BLaER1 (cell line): ENCODE measurements at regions not wholly inside any gene's neighbourhood (a gene's known extent, or its start where the extent isn't known, plus 50 kb on each side); places are given as distances from the start of the nearest gene placed in this dataset.
"Not testable (repeated sequence)": the region's sequence is repeated elsewhere in the genome, so short reads cannot be mapped to it uniquely, and the experiment has no call there.

ENCODE experiments used
- H3K27ac ChIP-seq: shearing (Covaris generic); formaldehyde crosslinking; 2 replicates; pipeline ENCODE4 v1.8.1; 2022
- H3K27me3 ChIP-seq: shearing (Covaris generic); formaldehyde crosslinking; 2 replicates; pipeline ENCODE4 v1.8.1; 2022
- H3K36me3 ChIP-seq: shearing (Covaris generic); formaldehyde crosslinking; 2 replicates; pipeline ENCODE4 v1.8.1; 2022
- H3K4me1 ChIP-seq: shearing (Covaris generic); formaldehyde crosslinking; 2 replicates; pipeline ENCODE4 v1.8.1; 2022
- H3K4me2 ChIP-seq: shearing (Covaris generic); formaldehyde crosslinking; 2 replicates; pipeline ENCODE4 v1.8.1; 2022
- H3K4me3 ChIP-seq: shearing (Covaris generic); formaldehyde crosslinking; 2 replicates; pipeline ENCODE4 v1.8.1; 2022
- H3K9ac ChIP-seq: shearing (Covaris generic); formaldehyde crosslinking; 2 replicates; pipeline ENCODE4 v1.8.1; 2022
- H3K9me3 ChIP-seq: shearing (Covaris generic); formaldehyde crosslinking; 2 replicates; pipeline ENCODE4 v1.8.1; 2022
- H4K20me1 ChIP-seq: shearing (Covaris generic); formaldehyde crosslinking; 2 replicates; pipeline ENCODE4 v1.8.1; 2022
- Cebpa-rat ChIP-seq: shearing (Covaris generic); IDR thresholded peaks from 2 replicates; pipeline ENCODE4 v1.8.1; 2022

GRCh38 chr1:68889471-68889870 is 392.6 kb upstream of the DEPDC1 start:
- no peaks in the 10 kb centered on the region for H3K36me3 ChIP-seq
- no peaks in the 10 kb centered on the region for H3K9me3 ChIP-seq
- 0 out of 2 replicates have a peak, but pooled peaks cover 4% of the 10 kb centered on the region for H3K4me1 ChIP-seq
- no peaks in the 10 kb centered on the region for H4K20me1 ChIP-seq
- no peak overlapping the region for H3K27ac ChIP-seq
- no peak overlapping the region for H3K9ac ChIP-seq
- H3K27me3 ChIP-seq = no peaks in the 10 kb centered on the region
- H3K4me2 ChIP-seq = no peak overlapping the region
- TF ChIP-seq Cebpa-rat = no peak
- no peak overlapping the region for H3K4me3 ChIP-seq

DNA sequence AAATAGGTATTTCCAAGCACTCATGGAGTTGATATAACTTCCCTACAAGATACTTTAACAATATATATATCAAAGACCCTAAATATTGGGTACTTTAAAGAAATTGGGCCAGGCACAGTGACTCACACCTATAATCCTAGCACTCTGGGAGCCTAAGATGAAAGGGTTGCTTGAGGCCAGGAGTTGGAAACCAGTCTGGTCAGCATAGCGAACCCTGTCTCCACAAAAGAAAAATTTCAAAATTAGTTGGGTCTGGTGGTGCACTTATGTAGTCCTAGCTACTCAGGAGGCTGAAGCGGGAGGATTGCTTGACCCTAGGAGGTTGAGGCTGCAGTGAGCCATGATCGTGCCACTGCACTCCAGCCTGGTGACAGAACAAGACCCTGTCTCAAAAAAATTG is 393.9 kb upstream of the DEPDC1 start:
- no peak overlapping the region for H3K9ac ChIP-seq
- H3K4me2 ChIP-seq = no peak overlapping the region
- H3K4me3 ChIP-seq = no peak overlapping the region
- H3K36me3 ChIP-seq = no peaks in the 10 kb centered on the region
- H3K27me3 ChIP-seq = no peaks in the 10 kb centered on the region
- H4K20me1 ChIP-seq = no peaks in the 10 kb centered on the region
- no peaks in the 10 kb centered on the region for H3K9me3 ChIP-seq
- H3K27ac ChIP-seq = no peak overlapping the region
- TF ChIP-seq Cebpa-rat = no peak
- no peaks in the 10 kb centered on the region for H3K4me1 ChIP-seq

- H3K4me2 ChIP-seq = no peak overlapping the region
- H3K4me1 ChIP-seq = 0 out of 2 replicates have a peak, but pooled peaks cover 9% of the 10 kb centered on the region
- no peaks in the 10 kb centered on the region for H3K36me3 ChIP-seq
- H3K9ac ChIP-seq = no peak overlapping the region
- H3K27me3 ChIP-seq = no peaks in the 10 kb centered on the region
- no peak overlapping the region for H3K4me3 ChIP-seq
- no peak overlapping the region for H3K27ac ChIP-seq
- H4K20me1 ChIP-seq = no peaks in the 10 kb centered on the region
- peaks cover 2% of the 10 kb centered on the region for H3K9me3 ChIP-seq
- TF ChIP-seq Cebpa-rat = no peak
Observed at GRCh38 chr1:68904477-68904876, 407.6 kb upstream of the DEPDC1 start.

- H3K27me3 ChIP-seq = no peaks in the 10 kb centered on the region
- H3K27ac ChIP-seq = no peak overlapping the region
- no peak for TF ChIP-seq Cebpa-rat
- no peak overlapping the region for H3K4me2 ChIP-seq
- no peak overlapping the region for H3K9ac ChIP-seq
- H3K4me1 ChIP-seq = peaks cover 17% of the 10 kb centered on the region; the same call in 1 of the 2 replicates
- peaks cover 9% of the 10 kb centered on the region for H3K9me3 ChIP-seq
- H3K4me3 ChIP-seq = no peak overlapping the region
- H4K20me1 ChIP-seq = no peaks in the 10 kb centered on the region
- no peaks in the 10 kb centered on the region for H3K36me3 ChIP-seq
Observed at GRCh38 chr1:68906431-68906830, 409.5 kb upstream of the DEPDC1 start.

- H3K27ac ChIP-seq = no peak overlapping the region
- peak overlapping the region; percentile 2; the same call in 1 of the 2 replicates for H3K4me2 ChIP-seq
- TF ChIP-seq Cebpa-rat = no peak
- H3K9me3 ChIP-seq = peaks cover 9% of the 10 kb centered on the region
- H4K20me1 ChIP-seq = no peaks in the 10 kb centered on the region
- H3K4me3 ChIP-seq = no peak overlapping the region
- H3K4me1 ChIP-seq = peaks cover 20% of the 10 kb centered on the region; the same call in 1 of the 2 replicates
- no peaks in the 10 kb centered on the region for H3K27me3 ChIP-seq
- no peak overlapping the region for H3K9ac ChIP-seq
- no peaks in the 10 kb centered on the region for H3K36me3 ChIP-seq
Observed at GRCh38 chr1:68907491-68907890, 410.6 kb upstream of the DEPDC1 start.

DNA sequence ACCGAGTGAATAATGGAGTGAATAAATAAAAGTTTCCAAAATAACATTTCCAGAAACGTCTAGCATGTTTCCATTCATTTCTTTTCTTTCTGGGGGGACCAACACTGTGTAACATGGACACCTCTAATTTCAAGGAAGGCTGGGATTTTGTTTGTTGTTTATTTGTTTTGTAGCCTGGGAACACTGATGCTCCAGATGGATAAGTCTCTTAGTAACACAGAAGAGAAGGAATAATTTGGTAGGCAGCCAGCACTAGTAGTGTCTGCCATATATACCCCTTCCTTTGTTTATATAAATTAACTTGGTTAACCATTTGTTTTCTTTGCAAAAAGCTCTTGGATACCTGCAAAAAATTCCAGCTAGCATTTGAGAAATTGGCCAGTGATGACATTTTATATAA is 411.4 kb upstream of the DEPDC1 start:
- Histone ChIP-seq H3K4me1 (peaks cover 20% of the 10 kb centered on the region; the same call in 1 of the 2 replicates), H4K20me1 (no peaks in the 10 kb centered on the region), H3K9me3 (peaks cover 9% of the 10 kb centered on the region), H3K4me2 (no peak overlapping the region), H3K4me3 (no peak overlapping the region), H3K27me3 (no peaks in the 10 kb centered on the region), H3K27ac (no peak overlapping the region), H3K36me3 (no peaks in the 10 kb centered on the region), H3K9ac (no peak overlapping the region)
- TF ChIP-seq Cebpa-rat = no peak

GRCh38 chr1:68916221-68916902 is 419.5 kb upstream of the DEPDC1 start:
- Histone ChIP-seq H3K9me3 (no peaks in the 10 kb centered on the region), H3K27ac (no peak overlapping the region), H3K4me3 (no peak overlapping the region), H3K27me3 (no peaks in the 10 kb centered on the region), H3K4me1 (peaks cover 3% of the 10 kb centered on the region; the same call in 1 of the 2 replicates), H3K36me3 (no peaks in the 10 kb centered on the region), H3K4me2 (no peak overlapping the region), H4K20me1 (no peaks in the 10 kb centered on the region), H3K9ac (no peak overlapping the region)
- no peak for TF ChIP-seq Cebpa-rat

- H3K4me2 ChIP-seq = no peak overlapping the region
- no peaks in the 10 kb centered on the region for H4K20me1 ChIP-seq
- H3K9ac ChIP-seq = no peak overlapping the region
- TF ChIP-seq Cebpa-rat = no peak
- no peak overlapping the region for H3K27ac ChIP-seq
- H3K27me3 ChIP-seq = no peaks in the 10 kb centered on the region
- no peaks in the 10 kb centered on the region for H3K4me1 ChIP-seq
- H3K9me3 ChIP-seq = no peaks in the 10 kb centered on the region
- no peaks in the 10 kb centered on the region for H3K36me3 ChIP-seq
- no peak overlapping the region for H3K4me3 ChIP-seq
Observed at GRCh38 chr1:68917456-68917855, 420.6 kb upstream of the DEPDC1 start.

GRCh38 chr1:68918563-68918962 is 421.7 kb upstream of the DEPDC1 start:
- no peak overlapping the region for H3K4me2 ChIP-seq
- no peak overlapping the region for H3K4me3 ChIP-seq
- no peaks in the 10 kb centered on the region for H3K36me3 ChIP-seq
- no peaks in the 10 kb centered on the region for H3K4me1 ChIP-seq
- no peak overlapping the region for H3K27ac ChIP-seq
- no peaks in the 10 kb centered on the region for H3K27me3 ChIP-seq
- no peaks in the 10 kb centered on the region for H3K9me3 ChIP-seq
- H3K9ac ChIP-seq = no peak overlapping the region
- H4K20me1 ChIP-seq = no peaks in the 10 kb centered on the region
- no peak for TF ChIP-seq Cebpa-rat

- H3K4me1 ChIP-seq = no peaks in the 10 kb centered on the region
- no peaks in the 10 kb centered on the region for H3K36me3 ChIP-seq
- H3K27me3 ChIP-seq = no peaks in the 10 kb centered on the region
- H3K9me3 ChIP-seq = no peaks in the 10 kb centered on the region
- H3K4me3 ChIP-seq = no peak overlapping the region
- no peak overlapping the region for H3K9ac ChIP-seq
- no peak overlapping the region for H3K27ac ChIP-seq
- no peaks in the 10 kb centered on the region for H4K20me1 ChIP-seq
- no peak for TF ChIP-seq Cebpa-rat
- H3K4me2 ChIP-seq = no peak overlapping the region
Observed at GRCh38 chr1:68919075-68919474, 422.2 kb upstream of the DEPDC1 start.

GRCh38 chr1:68923475-68924088 is 426.7 kb upstream of the DEPDC1 start:
- not testable (repeated sequence) for H3K4me1 ChIP-seq, H3K9ac ChIP-seq, H3K4me2 ChIP-seq, H3K27ac ChIP-seq, H3K27me3 ChIP-seq, H3K4me3 ChIP-seq, H3K9me3 ChIP-seq, H4K20me1 ChIP-seq, H3K36me3 ChIP-seq
